ENCODE measurements at regions not wholly inside any gene's neighbourhood (a gene's known extent, or its start where the extent isn't known, plus 50 kb on each side); places are given as distances from the start of the nearest gene placed in this dataset.

- no peak for DNase-seq (ENCODE audit: low spot score)
- FAIRE-seq, result no peak
Observed at GRCh38 chr5:4544049-4544670, 596.0 kb upstream of the ADAMTS16 start.

DNA sequence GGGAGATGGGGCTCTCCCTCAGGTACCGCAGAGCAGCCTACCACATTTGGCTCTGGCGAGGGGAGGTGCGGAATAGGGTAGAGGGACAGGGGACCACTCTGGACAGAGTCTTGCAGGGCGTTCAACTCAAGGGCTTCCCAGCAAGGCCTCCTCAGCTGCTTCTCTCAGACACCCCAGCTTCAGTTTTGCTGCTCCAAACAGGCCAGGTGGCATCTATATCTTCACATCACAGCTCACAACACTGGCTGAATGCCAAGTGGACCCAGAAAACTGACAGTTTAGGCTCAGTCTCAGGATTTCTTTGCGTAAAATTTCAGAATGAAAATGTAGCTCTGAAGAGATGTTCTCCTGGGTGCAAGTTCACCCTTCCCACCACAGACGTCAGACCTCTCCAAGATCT lies 592.6 kb upstream of the ADAMTS16 start:
- FAIRE-seq (no peak), DNase-seq (ENCODE audit: low spot score) (no peak)

GRCh38 chr5:4548341-4548740 lies 591.8 kb upstream of the ADAMTS16 start:
- FAIRE-seq (peak; percentile 27), DNase-seq (ENCODE audit: low spot score) (no peak)

- FAIRE-seq (no peak), DNase-seq (ENCODE audit: low spot score) (no peak)
Observed at GRCh38 chr5:4549351-4549750, 590.8 kb upstream of the ADAMTS16 start.

GRCh38 chr5:4551034-4551433 lies 589.1 kb upstream of the ADAMTS16 start:
- DNase-seq (ENCODE audit: low spot score) (no peak), FAIRE-seq (peak; percentile 71)

- no peak for FAIRE-seq
- no peak for DNase-seq (ENCODE audit: low spot score)
Observed at GRCh38 chr5:4553130-4553529, 587.0 kb upstream of the ADAMTS16 start.

DNA sequence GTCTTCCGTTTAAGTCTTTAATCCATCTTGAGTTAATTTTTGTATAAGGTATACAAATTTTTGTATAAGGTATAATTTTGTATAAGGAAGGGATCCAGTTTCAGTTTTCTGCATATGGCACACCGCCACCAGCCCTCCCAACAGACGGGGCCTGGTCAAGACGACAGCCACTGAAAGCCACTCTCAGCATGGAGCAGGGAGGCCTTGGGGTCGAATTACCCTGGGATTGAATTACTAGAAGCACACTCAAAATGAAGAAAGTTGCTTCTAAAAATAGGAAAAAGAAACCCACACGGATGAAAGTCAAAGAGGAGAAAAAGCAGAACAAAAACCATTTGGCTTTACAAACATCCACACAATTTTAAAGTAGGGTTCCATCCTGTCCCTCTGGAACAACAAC lies 586.2 kb upstream of the ADAMTS16 start:
- FAIRE-seq (no peak), DNase-seq (ENCODE audit: low spot score) (no peak)

DNA sequence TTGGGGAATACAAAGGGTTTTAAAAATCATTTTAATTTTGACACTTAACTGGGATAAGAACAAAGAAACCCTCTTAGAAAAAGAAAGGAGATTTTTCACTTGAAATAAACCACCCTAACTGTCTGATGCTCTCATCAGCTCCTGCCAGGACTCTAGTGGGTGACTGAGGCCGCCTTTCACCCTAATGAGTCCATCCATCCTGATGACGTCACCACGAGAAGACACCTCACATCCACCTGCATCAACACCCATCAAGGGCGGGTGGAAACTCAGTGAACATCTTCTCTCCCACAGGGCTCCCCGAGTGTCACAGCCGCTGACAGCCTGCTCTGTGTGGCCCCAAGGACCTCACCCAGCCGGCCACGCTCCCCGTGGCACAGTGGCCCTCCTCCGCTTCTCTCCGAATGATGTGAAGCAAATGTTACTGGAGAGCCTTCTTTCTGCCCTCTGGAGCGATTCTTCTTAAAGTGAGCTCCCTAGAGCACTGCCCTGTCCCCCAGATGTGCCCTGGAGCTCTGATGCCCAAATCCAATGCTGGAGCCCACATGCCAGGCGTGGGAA lies 584.3 kb upstream of the ADAMTS16 start:
- no peak for FAIRE-seq
- DNase-seq (ENCODE audit: low spot score), result no peak

- no peak for DNase-seq (ENCODE audit: low spot score)
- no peak for FAIRE-seq
Observed at GRCh38 chr5:4561403-4561802, 578.7 kb upstream of the ADAMTS16 start.

GRCh38 chr5:4563400-4563799 lies 576.7 kb upstream of the ADAMTS16 start:
- FAIRE-seq (no peak), DNase-seq (ENCODE audit: low spot score) (no peak)

GRCh38 chr5:4570047-4570995 lies 569.8 kb upstream of the ADAMTS16 start:
- FAIRE-seq (no peak), DNase-seq (ENCODE audit: low spot score) (peak; percentile 63)

DNA sequence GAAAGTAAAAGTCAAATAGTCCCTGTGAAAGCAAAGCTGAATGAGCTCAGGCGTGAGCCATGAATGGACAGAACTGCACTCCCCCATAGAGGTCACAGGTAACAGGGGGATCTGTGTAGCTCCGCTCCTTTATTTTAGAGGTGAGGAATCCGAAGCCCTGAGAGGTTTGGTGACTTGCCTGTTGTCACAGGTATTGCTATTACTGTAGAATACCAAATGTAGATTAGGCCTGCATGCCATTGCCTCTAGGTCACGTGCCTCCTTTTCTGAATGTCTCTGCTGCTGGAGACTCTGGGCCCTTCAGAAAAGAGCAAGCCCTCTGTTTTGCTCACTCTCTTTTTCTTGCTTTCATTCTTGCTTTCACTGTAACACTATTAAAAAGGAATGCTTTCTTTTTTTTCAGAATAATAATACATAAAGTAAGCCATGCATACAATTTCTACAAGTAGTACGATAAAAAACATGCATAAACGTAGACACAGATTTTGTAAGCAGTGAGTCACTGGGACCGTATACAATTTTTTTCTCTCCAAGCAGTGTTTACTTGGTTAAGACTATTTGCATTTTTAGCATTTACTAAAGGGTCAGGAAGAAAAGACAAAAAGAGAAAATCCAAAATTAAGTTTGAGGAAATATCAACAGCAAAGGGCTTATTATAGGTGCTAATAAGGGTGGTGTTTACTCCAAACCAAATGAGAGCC lies 568.7 kb upstream of the ADAMTS16 start:
- DNase-seq (ENCODE audit: low spot score), result no peak
- FAIRE-seq, result no peak

- DNase-seq (ENCODE audit: low spot score), result no peak
- FAIRE-seq, result no peak
Observed at GRCh38 chr5:4572311-4573100, 567.6 kb upstream of the ADAMTS16 start.

DNA sequence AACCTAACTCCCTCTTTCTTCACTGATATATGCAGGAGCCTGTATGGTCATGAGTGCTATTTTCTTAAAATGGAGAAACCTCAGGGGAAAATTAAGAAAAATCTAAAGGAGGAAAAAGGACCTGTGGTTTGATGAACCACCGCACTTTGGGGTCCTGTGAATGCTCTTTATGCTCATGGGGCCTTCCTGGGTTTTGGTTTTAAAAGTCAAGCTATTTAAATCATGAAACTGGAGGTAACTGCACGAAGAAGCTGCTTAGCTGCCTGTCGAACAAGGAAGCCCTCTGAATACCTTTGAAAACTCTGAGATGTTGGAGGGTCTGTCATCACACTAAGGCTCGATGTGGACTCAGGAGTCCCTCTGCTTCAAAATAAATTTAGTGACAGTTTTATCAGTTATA lies 564.5 kb upstream of the ADAMTS16 start:
- FAIRE-seq (no peak), DNase-seq (ENCODE audit: low spot score) (no peak)

GRCh38 chr5:4576161-4576748 lies 563.9 kb upstream of the ADAMTS16 start:
- FAIRE-seq (no peak), DNase-seq (ENCODE audit: low spot score) (peak; percentile 45)

DNA sequence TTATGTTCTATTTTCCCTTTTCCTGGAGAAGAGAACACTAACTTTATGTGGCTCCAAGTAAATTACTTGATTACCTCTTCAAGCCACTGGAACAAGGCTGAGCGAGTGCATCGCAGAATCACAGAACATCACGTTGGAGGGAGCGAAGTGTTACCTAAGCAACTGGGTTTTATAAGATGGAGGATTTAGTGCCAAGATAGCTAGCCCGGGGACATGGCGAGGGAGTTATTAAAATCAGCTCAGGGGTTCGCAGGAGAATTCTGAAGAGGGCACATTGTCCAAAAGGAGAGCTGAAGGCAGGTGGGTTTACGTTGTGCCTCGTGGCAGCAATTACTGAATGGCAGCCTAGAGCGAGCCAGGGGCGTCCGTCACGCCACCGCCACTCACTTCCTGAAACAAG lies 563.2 kb upstream of the ADAMTS16 start:
- DNase-seq (ENCODE audit: low spot score) (no peak), FAIRE-seq (no peak)

DNA sequence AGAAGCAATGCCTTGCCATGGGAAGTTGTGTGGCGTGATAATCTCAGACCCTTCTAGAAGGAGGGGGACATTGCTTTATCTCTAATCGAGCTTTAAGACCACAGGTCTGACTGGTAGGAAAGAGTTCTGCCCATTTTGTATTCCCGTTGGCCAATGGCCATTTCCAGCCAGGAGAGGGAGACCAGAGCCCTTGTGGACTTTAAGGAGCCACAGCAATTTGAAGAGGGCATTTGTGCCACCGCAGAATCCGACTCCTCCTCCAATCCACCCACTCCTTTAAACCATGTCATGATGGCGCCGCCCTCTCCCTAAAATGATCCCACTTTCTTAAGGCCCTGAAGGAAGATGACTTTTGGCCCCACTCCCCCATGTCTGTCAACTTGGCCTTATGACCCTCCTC lies 560.5 kb upstream of the ADAMTS16 start:
- FAIRE-seq (no peak), DNase-seq (ENCODE audit: low spot score) (no peak)

DNA sequence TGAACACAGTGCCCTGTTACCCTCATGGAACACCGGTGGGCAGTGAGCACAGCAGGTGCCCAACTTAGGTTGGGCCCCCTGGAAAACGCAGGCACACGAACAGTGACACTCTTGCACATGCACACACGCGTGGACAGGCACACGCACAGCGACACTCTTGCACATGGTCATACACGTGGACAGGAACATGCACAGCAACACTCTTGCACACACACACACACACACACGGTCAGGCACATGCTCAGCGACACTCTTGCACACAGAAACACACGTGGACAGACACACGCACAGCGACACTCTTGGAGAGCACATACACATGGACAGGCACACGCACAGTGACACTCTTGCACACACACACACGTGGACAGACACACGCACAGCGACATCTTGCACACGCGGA lies 559.4 kb upstream of the ADAMTS16 start:
- DNase-seq (ENCODE audit: low spot score), result no peak
- FAIRE-seq, result peak; percentile 97

DNA sequence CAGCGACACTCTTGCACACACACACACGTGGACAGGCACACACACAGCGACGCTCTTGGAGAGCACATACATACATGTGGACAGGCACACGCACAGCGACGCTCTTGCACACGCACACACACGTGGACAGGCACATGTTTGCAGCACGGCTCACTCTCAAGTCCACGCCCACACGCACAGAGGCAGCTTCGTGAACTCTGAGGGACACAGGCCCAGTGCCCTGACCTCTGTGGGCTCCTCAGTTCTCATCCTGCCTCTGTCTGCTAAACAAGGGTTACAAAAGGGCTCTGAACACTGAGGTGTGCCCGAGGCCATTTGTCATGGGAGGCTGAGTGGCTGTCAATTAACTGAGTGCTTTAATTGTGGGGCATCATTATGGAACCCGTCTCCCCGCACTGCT lies 558.8 kb upstream of the ADAMTS16 start:
- DNase-seq (ENCODE audit: low spot score) (no peak), FAIRE-seq (no peak)

GRCh38 chr5:4584982-4585381 lies 555.1 kb upstream of the ADAMTS16 start:
- FAIRE-seq (peak; percentile 94), DNase-seq (ENCODE audit: low spot score) (peak; percentile 89)

DNA sequence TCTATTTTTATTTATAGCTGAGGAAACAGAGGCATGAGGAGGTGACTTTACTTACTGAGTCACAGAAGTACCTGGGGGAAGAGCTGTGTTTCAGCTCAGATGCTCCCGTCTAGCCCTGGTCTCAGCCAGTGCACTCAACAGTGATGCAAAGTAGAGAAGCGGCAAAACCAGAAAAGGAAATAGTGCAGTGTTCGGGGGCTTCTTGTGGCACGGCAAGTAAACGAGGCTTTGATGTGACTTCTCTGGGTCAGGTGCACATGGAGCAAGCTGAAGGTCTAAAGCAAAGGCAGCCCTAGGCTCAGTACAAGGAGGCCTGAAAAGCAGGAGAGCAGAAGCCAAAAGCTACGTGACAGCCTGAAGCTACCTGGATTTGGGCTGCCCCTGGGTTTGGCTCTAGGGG lies 526.7 kb upstream of the ADAMTS16 start:
- DNase-seq (ENCODE audit: low spot score), result no peak
- no peak for FAIRE-seq

Data from urothelium cell line (cell line).